ENCODE measurements at regions not wholly inside any gene's neighbourhood (a gene's known extent, or its start where the extent isn't known, plus 50 kb on each side); places are given as distances from the start of the nearest gene placed in this dataset.

GRCh38 chr20:11651647-11652046 lies 266.0 kb upstream of the BTBD3 start:
- H3K36me3 Mint-ChIP-seq (ENCODE audit: low read depth), result no peaks in the 10 kb centered on the region
- ATAC-seq (ENCODE audit: poor library complexity) (no peak), DNase-seq (no peak)
- H3K4me3 Mint-ChIP-seq, result no peak overlapping the region
- Histone ChIP-seq H3K4me3 (ENCODE audit: low read length) (no peak overlapping the region), H3K9me3 (ENCODE audit: control insufficient read depth in 1 of 2, insufficient read depth in 1 of 2, low read length in 2 of 2) (peaks cover 7 to 10% of the 10 kb centered on the region in 2 experiments), H3K36me3 (ENCODE audit: insufficient read depth, low read length) (no peaks in the 10 kb centered on the region), H3K4me1 (ENCODE audit: insufficient read depth, low read length) (no peaks in the 10 kb centered on the region), H3K27ac (ENCODE audit: low read depth in 1 of 2, low read length in 2 of 2) (no peak overlapping the region), H3K27me3 (ENCODE audit: control insufficient read depth in 1 of 2, insufficient read depth in 2 of 2, low read length in 2 of 2) (no peaks in the 10 kb centered on the region)
- H3K4me1 Mint-ChIP-seq (ENCODE audit: low read depth), result no peaks in the 10 kb centered on the region
- no peaks in the 10 kb centered on the region for H3K27me3 Mint-ChIP-seq
- intact Hi-C loops (cut with DNase I, micrococcal nuclease), result no loop called here
- no peak overlapping the region for H3K27ac Mint-ChIP-seq
- CTCF ChIA-PET, result no interaction called here
- H3K9me3 Mint-ChIP-seq, result no peaks in the 10 kb centered on the region
- no peak for TF ChIP-seq CTCF (IDR thresholded peaks at IDR 0.05)
- POLR2A ChIA-PET, result no interaction called here

GRCh38 chr20:11652128-11652527 lies 265.6 kb upstream of the BTBD3 start:
- no peak overlapping the region for H3K27ac ChIP-seq (ENCODE audit: low read depth in 1 of 2, low read length in 2 of 2)
- POLR2A ChIA-PET, result no interaction called here
- no peaks in the 10 kb centered on the region for H3K36me3 Mint-ChIP-seq (ENCODE audit: low read depth)
- no peak overlapping the region for H3K4me3 ChIP-seq (ENCODE audit: low read length)
- no peaks in the 10 kb centered on the region for H3K27me3 Mint-ChIP-seq
- no peak overlapping the region for H3K27ac Mint-ChIP-seq
- intact Hi-C loops (cut with DNase I, micrococcal nuclease), result no loop called here
- DNase-seq (no peak), ATAC-seq (ENCODE audit: poor library complexity) (no peak)
- no peaks in the 10 kb centered on the region for H3K27me3 ChIP-seq (ENCODE audit: control insufficient read depth in 1 of 2, insufficient read depth in 2 of 2, low read length in 2 of 2)
- peaks cover 3 to 5% of the 10 kb centered on the region in 2 experiments for H3K9me3 ChIP-seq (ENCODE audit: control insufficient read depth in 1 of 2, insufficient read depth in 1 of 2, low read length in 2 of 2)
- TF ChIP-seq CTCF (IDR thresholded peaks at IDR 0.05), result no peak
- H3K9me3 Mint-ChIP-seq, result no peaks in the 10 kb centered on the region
- CTCF ChIA-PET, result no interaction called here
- no peaks in the 10 kb centered on the region for H3K4me1 Mint-ChIP-seq (ENCODE audit: low read depth)
- no peaks in the 10 kb centered on the region for H3K4me1 ChIP-seq (ENCODE audit: insufficient read depth, low read length)
- H3K36me3 ChIP-seq (ENCODE audit: insufficient read depth, low read length), result no peaks in the 10 kb centered on the region
- no peak overlapping the region for H3K4me3 Mint-ChIP-seq

- Histone ChIP-seq H3K4me3 (ENCODE audit: low read length) (no peak overlapping the region), H3K4me1 (ENCODE audit: insufficient read depth, low read length) (no peaks in the 10 kb centered on the region), H3K36me3 (ENCODE audit: insufficient read depth, low read length) (no peaks in the 10 kb centered on the region), H3K9me3 (ENCODE audit: control insufficient read depth in 1 of 2, insufficient read depth in 1 of 2, low read length in 2 of 2) (no peaks in the 10 kb centered on the region), H3K27ac (ENCODE audit: low read depth in 1 of 2, low read length in 2 of 2) (no peak overlapping the region), H3K27me3 (ENCODE audit: control insufficient read depth in 1 of 2, insufficient read depth in 2 of 2, low read length in 2 of 2) (no peaks in the 10 kb centered on the region)
- no peak overlapping the region for H3K4me3 Mint-ChIP-seq
- no peaks in the 10 kb centered on the region for H3K4me1 Mint-ChIP-seq (ENCODE audit: low read depth)
- no peaks in the 10 kb centered on the region for H3K27me3 Mint-ChIP-seq
- no peak overlapping the region for H3K27ac Mint-ChIP-seq
- DNase-seq, result no peak
- H3K36me3 Mint-ChIP-seq (ENCODE audit: low read depth), result no peaks in the 10 kb centered on the region
- intact Hi-C loops (cut with DNase I, micrococcal nuclease), result no loop called here
- H3K9me3 Mint-ChIP-seq, result no peaks in the 10 kb centered on the region
- TF ChIP-seq CTCF (IDR thresholded peaks at IDR 0.05), result no peak
- no peak for ATAC-seq (ENCODE audit: poor library complexity)
- ChIA-PET CTCF (no interaction called here), POLR2A (no interaction called here)
Measured at GRCh38 chr20:11654766-11655165, 262.9 kb upstream of the BTBD3 start.

All from CD4-positive, alpha-beta T cell (primary cell).